ENCODE measurements at regions not wholly inside any gene's neighbourhood (a gene's known extent, or its start where the extent isn't known, plus 50 kb on each side); places are given as distances from the start of the nearest gene placed in this dataset.

GRCh38 chr9:109886041-109886440 is 106.0 kb downstream of the PALM2AKAP2 start:
- DNase-seq, result no peak

GRCh38 chr9:109886617-109887016 is 106.6 kb downstream of the PALM2AKAP2 start:
- no peak for DNase-seq

GRCh38 chr9:109887079-109887478 is 107.1 kb downstream of the PALM2AKAP2 start:
- DNase-seq, result no peak

GRCh38 chr9:109888695-109889094 is 108.7 kb downstream of the PALM2AKAP2 start:
- no peak for DNase-seq

- no peak for DNase-seq
Observed at GRCh38 chr9:109889456-109889855, 109.5 kb downstream of the PALM2AKAP2 start.

- DNase-seq, result no peak
Observed at GRCh38 chr9:109893241-109893640, 113.2 kb downstream of the PALM2AKAP2 start.

GRCh38 chr9:109894473-109894872 is 114.5 kb downstream of the PALM2AKAP2 start:
- DNase-seq, result no peak

GRCh38 chr9:109894921-109895758 is 115.1 kb downstream of the PALM2AKAP2 start:
- DNase-seq, result no peak

- no peak for DNase-seq
Observed at GRCh38 chr9:109901201-109901600, 121.2 kb downstream of the PALM2AKAP2 start.

- DNase-seq, result no peak
Observed at GRCh38 chr9:109903515-109904138, 123.6 kb downstream of the PALM2AKAP2 start.

- no peak for DNase-seq
Observed at GRCh38 chr9:109904666-109905065, 124.7 kb downstream of the PALM2AKAP2 start.

GRCh38 chr9:109905472-109905871 is 125.5 kb downstream of the PALM2AKAP2 start:
- DNase-seq, result no peak

- no peak for DNase-seq
Observed at GRCh38 chr9:109906766-109907382, 126.9 kb downstream of the PALM2AKAP2 start.

- no peak for DNase-seq
Observed at GRCh38 chr9:109907400-109907799, 127.4 kb downstream of the PALM2AKAP2 start.

- DNase-seq, result no peak
Observed at GRCh38 chr9:109907810-109908458, 127.9 kb downstream of the PALM2AKAP2 start.

GRCh38 chr9:109908459-109909390 is 128.7 kb downstream of the PALM2AKAP2 start:
- no peak for DNase-seq

GRCh38 chr9:109910671-109911518 is 130.9 kb downstream of the PALM2AKAP2 start:
- DNase-seq, result no peak

GRCh38 chr9:109912082-109912582 is 132.1 kb downstream of the PALM2AKAP2 start:
- DNase-seq, result no peak

- no peak for DNase-seq
Observed at GRCh38 chr9:109912726-109913460, 132.9 kb downstream of the PALM2AKAP2 start.

GRCh38 chr9:109913461-109913810 is 133.4 kb downstream of the PALM2AKAP2 start:
- DNase-seq, result no peak
